C4-2B (cell line): ENCODE measurements at regions not wholly inside any gene's neighbourhood (a gene's known extent, or its start where the extent isn't known, plus 50 kb on each side); places are given as distances from the start of the nearest gene placed in this dataset.
"Not testable (repeated sequence)": the region's sequence is repeated elsewhere in the genome, so short reads cannot be mapped to it uniquely, and the experiment has no call there.

Experiments used
- ZFX ChIP-seq: fragments of 450-650 bp; IDR thresholded peaks from 2 replicates; pipeline ENCODE4 v1.6.1; 2017
- TF ChIP-seq, protein P1 (sequence below): fragments of 450-650 bp; conservative IDR thresholded peaks from 2 replicates; pipeline ENCODE4 v1.5.1; 2017; ENCODE audit warnings: mild to moderate bottlenecking

DNA sequence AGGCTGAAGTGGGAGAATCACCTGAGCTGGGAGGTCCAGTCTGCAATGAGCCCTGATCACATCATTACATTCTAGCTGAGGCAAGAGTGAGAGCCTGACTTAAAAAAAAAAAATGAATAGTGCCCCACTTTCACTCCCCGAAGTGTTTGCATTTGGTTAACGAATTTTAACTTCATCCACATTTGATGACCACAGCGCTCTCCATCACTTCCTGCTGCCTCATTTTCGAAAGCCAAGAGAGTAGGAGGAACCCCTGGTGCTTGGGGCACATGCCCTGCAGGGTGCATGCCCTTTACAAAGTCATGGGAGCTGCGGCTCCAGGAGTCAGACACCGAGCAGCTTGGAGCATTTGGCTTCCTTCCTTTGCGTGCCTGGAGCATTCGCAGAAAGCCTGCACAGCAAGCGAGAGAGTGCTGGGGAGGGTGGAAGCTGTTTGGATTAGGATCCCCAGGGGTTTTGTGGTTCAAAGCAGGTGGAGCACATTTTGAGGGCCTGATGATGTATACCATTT is 119.1 kb upstream of the METTL14 start:
- TF ChIP-seq, protein P1, sequence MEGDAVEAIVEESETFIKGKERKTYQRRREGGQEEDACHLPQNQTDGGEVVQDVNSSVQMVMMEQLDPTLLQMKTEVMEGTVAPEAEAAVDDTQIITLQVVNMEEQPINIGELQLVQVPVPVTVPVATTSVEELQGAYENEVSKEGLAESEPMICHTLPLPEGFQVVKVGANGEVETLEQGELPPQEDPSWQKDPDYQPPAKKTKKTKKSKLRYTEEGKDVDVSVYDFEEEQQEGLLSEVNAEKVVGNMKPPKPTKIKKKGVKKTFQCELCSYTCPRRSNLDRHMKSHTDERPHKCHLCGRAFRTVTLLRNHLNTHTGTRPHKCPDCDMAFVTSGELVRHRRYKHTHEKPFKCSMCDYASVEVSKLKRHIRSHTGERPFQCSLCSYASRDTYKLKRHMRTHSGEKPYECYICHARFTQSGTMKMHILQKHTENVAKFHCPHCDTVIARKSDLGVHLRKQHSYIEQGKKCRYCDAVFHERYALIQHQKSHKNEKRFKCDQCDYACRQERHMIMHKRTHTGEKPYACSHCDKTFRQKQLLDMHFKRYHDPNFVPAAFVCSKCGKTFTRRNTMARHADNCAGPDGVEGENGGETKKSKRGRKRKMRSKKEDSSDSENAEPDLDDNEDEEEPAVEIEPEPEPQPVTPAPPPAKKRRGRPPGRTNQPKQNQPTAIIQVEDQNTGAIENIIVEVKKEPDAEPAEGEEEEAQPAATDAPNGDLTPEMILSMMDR: not testable (repeated sequence)
- TF ChIP-seq ZFX: not testable (repeated sequence)
